Islet of Langerhans (tissue), 1 donor: ENCODE measurements at regions not wholly inside any gene's neighbourhood (a gene's known extent, or its start where the extent isn't known, plus 50 kb on each side); places are given as distances from the start of the nearest gene placed in this dataset.
"Not testable (repeated sequence)": the region's sequence is repeated elsewhere in the genome, so short reads cannot be mapped to it uniquely, and the experiment has no call there.

Experiments used
- FAIRE-seq: peaks from one replicate; lab custom pipeline; 2011; peaks lifted over from hg19 to GRCh38; lab: Jason Lieb, UNC

DNA sequence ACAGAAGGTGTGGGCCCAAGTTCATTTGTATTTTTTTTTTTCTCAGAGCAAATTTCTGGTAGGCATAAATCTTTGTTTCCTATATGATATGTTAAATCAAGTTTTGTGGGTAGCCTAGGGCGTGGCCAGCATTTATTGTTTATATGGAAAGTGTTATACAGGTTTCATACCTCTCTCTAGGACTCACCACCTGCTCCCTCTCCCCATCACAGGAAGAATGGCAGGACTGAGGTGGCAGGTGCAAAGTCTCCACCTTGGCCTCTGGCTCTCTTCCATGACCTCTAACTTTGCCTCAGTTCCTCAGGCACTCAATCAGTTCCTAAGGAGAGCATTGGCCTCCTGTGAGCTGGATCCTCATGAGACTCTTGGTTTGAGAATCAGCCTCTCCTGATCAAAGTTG lies 172.3 kb upstream of the TSC22D1 start:
- no peak for FAIRE-seq

DNA sequence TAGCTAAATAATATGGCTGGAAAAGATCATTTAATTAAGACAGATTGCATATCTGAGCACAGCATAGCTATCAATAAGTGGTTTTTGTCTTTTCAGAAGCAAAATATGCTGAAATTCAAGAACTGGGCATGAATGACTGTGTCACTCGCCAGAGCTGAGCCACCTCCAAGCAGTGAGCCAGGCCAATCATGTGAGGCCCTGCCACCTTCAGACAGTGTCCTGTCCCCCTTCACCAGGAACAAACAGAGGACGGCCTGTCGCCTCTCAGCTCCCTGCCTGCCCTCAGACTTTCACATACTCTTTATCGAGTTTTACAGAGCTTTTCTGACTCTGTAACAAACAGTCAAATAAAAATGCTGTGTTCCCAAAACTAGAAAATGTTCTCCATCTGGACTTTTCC lies 171.0 kb upstream of the TSC22D1 start:
- no peak for FAIRE-seq

DNA sequence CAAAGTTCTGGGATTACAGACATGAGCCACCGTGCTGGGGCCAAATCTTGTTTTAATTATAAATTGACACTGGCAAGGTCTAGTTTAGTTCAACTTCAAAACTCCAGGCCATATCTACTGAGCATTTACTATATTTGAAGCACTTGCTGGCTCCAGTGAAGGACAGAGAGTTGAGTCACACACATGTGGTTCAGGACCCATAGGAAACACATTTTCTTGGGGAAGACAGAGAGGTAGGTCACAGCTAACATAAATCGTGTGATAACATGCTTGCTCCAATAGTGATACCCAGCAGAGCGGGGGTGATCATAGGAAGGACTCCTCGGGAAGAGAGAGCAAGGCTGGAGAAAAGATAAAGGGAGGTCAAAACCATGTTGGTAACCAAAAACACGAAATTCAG lies 170.6 kb upstream of the TSC22D1 start:
- FAIRE-seq: no peak

DNA sequence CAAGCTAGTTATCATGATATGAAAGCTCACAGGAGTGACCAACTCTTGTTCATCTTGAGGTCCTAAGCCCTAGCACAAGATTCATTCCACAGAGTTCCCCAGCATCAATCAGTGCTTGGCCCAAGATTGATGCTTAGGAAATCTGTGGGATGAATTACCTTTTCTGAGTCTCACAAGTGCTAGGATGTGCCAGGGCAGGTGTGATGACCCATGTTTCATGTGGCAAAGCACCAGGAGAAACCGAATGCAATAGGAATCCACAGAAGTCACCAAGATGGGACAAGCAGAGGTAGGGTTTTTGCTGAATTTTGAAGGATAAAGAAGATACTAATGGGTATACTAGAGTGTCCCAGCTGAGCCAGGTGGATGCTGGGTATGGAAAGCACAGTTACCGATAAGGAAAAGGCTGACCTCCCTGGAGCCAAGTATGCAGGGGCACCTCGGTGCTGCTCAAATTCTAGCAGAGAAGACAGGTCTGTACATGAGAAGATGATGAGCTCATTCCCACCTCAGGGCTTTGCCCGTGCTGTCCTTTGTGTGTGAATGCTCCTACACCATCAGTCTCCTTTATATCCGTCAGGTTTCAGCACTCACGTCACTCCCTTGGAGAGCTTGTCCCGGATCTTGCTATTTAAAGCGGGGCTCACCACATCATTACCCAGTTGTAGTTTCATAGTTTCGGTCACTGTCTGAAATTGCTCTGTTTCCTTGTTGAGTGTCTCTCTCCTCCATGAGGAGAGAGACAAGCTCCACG lies 168.9 kb upstream of the TSC22D1 start:
- no peak for FAIRE-seq

DNA sequence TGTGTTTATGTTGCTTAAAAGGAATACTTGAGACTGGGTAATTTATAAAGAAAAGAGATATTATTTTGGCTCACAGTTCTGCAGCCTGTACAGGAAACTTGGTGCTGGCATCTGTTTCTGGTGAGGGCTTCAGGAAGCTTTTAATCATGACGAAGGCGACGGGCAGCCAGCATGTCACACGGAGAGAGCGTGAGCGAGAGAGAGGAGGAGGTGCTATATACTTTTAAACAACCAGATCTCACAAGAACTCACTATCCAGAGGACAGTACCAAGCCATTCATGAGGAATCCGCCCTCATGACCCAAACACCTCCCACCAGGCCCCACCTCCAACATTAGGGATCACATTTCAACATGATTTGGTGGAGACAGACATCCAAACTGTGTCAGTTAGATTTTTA lies 163.4 kb upstream of the TSC22D1 start:
- FAIRE-seq: no peak

DNA sequence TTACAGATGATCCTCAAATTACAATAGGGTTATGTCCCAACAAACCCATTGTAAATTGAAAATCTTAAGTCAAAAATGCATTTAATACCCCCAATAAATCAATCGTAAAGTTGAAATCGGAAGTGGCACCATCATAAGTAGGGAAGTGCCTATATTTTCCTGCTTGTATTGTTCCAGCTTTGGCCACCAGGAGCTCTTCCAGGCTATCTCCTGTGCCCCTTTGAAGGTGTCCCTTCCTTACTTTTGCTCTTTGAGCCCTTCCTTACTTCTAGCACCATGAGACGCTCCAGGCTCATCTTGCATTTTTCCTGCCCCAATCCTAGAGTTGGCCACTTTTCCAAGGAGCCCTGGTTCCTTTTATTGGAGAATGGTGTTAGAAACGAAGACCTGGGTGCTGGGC lies 163.0 kb upstream of the TSC22D1 start:
- FAIRE-seq: no peak

DNA sequence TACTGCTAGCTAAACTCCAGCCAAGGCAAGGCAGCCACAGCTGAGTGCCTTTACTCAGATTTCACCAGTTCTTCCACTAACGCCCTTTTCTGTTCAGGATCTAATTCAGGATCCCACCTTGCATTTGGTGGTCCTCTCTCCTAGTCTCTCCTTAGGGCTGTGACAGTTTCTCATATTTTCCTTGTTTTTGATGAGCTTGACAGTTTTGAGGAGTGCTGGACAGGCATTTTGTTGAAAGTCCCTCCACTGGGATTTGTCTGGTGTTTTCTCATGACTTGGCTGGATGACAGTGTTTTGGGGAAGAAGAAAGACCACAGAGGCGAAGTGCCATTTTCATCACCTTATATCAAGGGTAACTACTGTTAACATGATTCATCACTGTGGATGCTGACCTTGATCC lies 162.3 kb upstream of the TSC22D1 start:
- FAIRE-seq: no peak

DNA sequence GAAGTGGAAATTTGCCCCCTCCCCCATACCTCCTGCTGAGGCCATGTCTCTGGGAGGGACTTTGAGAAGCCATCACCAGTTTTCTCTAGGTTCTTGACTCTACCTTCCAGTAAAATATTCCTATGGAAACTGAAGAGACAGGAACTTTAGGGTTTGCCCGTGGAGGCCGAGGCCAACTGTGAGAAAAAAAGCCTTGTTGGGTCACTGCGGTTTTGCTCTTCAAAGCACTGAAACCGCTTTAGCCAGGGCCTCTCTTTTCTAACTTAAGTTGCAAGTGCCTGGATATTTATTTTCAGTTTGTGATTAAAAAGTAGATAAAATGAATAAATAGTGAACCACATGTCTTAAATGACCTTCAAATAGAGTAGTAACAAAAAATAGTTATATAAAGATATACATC lies 159.7 kb upstream of the TSC22D1 start:
- FAIRE-seq: no peak

DNA sequence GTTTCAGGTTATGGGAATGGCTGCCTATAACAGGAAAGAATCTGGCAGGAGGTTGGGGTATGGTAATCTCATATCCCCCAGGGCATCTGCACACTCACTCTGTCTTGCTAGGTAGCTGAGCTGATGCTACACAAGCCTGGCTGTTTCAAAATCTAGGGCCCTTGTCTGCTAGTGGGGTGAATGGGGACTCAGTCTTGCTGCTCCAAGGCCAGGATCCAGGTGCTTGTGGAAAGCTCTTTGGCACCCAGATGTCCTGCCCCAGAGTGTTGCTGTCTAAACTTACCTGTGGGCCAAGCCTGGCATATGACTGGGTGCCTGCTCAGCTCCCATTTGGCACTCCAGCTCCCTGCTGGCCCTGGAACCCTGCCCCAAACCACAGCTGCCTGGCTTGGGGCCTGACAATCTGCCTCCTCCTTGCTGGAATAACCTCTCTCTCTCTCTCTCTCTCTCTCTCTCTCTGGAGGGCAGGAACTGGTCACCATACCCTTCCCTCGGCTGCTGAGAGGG lies 158.1 kb upstream of the TSC22D1 start:
- FAIRE-seq: no peak

DNA sequence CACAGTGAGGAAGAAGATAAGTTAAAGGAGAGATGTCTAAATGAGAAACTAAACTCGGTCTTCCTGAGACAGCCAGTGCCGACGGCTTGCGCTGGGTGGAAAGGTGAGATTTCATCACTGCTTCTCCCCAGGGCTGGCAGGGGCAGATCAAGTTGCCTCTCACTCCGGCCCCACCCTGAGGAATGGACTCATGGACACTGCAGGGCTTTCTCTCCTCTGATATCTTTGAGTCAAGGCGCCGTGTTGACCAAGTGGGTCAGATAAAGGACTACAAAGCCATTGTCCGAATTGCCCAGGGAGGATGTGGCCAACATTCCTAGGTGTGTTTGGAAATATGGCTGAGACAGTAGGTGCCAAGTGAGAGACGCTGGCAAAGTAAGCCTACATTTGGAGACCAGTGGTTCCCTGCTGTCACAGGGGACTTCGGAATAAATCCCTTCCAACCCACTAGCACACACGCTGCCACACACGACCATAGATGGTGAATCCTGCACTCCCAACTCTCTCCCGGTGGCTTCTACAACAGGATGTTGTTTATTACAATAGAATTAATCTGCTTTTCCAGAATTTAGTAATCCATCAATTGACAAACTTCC lies 156.5 kb upstream of the TSC22D1 start:
- FAIRE-seq: no peak

DNA sequence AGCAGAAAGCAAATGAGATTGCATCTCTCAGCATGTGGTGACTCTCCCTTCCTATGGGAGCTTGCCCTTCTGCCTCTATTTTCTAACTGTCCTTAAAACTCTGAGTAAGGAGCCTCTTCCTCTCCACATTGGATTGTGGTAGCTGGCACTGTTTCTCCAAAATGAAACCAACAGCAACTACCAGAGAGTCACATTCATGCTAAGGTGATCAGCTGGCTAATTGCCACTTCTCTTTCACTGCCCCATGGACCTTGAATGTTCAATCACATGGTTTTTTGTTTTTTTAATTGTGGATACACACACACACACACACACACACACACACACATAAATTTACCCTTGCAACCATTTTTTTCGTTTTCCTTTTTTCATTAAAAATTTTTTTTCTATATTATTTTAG lies 154.7 kb upstream of the TSC22D1 start:
- FAIRE-seq: no peak

DNA sequence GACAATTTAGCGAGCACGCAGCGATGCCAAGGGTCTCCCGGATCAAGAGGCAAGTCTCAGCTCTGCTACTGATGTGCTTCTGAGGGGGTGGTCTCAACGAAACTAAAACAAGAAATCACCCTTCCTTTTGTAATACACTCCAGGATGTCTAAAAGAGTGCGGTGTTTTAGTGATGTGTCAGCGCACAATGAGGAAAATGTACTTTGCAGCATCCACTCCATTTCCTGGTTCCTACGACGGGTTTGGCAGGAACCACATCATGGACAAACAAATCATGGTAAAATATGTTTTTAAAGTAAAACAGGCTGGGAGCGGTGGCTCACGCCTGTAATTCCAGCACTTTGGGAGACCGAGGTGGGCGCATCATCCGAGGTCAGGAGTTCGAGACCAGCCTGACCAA lies 154.0 kb upstream of the TSC22D1 start:
- FAIRE-seq: no peak

DNA sequence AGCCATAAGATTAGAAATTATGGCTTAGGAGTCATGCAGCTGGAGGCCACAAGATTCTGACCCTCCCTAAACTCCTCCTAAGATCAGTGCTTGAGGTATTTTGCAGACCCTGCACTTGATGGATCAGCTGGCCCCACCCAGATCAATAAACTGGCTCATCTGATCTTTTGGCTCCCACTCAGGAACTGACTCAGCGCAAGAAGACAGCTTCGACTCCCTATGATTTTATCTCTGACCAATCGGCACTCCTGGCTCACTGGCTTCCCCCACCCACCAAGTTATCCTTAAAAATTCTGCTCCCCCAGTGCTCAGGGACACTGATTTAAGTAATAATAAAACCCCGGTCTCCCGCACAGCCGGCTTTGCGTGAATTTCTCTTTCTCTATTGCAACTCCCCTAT lies 151.5 kb upstream of the TSC22D1 start:
- FAIRE-seq: not testable (repeated sequence)

DNA sequence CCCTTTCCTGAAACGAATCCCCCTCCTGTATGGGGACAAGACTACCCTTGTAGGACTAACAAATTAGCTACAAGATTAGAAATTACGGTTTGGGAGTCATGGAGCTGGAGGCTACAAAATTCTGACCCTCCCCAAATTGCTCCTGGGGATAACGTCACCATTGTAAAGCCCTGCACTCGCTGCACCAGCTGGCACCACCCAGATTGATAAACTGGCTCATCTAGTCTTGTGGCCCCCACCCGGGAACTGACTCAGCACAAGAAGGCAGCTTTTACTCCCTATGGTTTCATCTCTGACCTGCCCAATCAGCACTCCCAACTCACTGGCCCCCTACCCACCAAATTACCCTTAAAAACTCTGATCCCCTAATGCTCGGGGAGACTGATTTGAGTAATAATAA lies 150.6 kb upstream of the TSC22D1 start:
- FAIRE-seq: no peak

DNA sequence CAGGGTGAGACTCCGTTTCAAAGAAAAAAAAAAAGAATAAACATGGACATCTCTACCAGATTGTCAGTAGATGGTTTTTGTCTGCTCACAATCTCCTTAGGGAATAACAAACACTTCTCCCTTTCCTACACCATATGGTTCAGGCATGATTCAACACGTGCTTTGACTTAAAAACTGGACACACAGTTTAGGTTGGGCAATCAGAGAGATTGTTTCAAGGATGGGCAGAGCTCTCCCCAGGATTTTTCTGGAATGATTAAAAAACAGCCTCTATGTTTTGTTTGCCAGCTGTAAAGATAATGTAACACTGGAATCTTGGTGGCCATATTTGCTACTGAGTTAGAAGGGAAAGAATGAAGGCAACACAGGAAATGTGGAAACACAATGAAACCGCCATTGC lies 150.1 kb upstream of the TSC22D1 start:
- no peak for FAIRE-seq

DNA sequence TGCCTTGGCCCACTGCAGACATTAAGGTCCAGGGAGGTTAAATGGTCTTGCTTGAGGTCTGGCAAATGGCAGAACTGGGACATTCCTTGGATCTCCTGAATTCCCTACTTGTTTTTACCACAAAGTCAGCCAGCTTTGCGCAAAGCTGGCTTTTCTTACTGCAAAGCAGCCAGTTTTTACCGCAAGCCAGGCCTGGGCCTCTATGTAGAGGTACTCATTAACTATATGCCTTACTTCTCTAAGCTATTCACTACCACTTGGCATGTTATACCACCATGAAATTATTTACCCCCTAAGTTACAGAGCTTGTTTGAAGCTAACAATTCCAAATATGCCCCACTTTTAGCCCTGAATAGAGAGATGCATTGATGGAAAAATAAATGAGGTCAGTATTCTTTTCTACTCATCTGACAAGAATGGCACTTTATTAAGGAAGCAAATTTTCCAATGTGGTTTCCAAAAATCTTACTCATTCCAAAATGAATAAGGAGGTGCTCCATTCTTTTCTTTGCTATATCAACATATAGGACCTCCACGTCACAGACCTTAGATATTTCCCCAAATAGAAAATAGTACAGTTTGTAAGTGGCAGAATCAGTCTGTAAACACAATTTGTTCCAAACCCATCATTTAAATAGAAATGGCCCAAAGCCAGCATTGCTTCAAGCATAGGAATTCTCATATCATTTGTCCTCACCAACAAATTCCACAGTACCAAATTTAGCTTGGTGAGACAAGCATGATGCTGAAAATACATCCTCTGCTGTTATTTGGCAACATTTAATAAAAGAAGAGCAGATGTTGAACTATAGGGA lies 143.9 kb upstream of the TSC22D1 start:
- FAIRE-seq: no peak

DNA sequence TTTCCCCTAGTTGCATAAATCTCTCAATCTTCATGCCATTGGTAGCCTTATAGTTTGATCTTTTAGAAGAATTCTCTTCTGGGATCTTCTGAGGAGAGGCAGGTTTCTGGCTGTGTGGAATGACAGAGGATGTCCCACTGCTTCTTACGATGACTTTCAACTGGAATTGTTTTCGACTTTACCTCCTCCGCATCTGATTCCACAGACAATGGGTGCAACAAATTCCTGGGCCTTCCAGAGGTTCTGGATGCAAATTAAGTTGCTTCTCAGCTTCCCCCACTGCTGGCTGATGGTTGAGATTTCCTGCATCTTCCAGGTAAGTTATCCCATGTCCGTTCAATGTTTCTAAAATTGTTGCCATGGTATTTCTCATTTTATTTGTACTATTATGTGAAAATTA lies 142.3 kb upstream of the TSC22D1 start:
- FAIRE-seq: no peak

DNA sequence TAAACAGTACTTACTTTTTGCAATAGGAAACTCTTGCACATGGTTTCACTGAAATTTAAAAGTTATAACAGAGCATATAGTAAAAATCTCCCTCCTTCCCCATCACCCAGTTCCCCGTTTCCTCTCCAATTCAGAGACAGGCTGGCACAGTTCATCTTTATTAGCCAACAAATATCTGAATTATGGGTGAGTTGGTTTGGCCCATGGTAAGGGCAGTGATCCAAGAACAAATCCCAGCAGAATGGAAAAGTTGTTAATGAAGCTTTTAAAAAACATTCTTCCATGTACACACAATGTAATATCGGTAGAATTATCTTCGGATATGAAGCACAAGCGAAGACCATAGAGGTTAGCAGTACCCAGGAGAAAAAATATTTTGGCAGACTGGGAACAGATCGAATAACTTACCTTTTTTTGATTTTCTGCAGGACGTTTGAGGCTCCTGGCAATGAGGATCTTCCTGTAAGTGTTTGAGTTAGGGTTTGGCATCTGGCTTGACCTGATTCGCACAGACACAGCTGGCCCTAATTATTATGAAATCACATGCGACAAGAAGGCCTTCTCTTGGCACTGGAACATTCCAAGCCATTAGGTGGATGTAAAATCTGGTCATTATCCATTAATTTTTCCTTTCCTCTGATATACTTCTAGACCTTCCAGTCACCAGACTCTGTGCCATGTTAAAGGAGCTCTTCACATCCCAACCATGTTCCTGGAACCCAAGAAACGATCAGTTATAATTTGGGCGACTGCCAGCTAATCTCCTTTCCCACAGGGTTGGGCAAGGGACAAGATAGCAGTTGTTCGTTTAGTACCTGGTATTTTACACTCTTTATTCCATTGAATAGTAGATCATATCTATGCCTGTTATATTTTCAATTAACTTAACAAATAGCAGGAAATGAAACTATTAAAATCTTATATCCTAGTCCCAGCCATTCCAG lies 139.4 kb upstream of the TSC22D1 start:
- no peak for FAIRE-seq

DNA sequence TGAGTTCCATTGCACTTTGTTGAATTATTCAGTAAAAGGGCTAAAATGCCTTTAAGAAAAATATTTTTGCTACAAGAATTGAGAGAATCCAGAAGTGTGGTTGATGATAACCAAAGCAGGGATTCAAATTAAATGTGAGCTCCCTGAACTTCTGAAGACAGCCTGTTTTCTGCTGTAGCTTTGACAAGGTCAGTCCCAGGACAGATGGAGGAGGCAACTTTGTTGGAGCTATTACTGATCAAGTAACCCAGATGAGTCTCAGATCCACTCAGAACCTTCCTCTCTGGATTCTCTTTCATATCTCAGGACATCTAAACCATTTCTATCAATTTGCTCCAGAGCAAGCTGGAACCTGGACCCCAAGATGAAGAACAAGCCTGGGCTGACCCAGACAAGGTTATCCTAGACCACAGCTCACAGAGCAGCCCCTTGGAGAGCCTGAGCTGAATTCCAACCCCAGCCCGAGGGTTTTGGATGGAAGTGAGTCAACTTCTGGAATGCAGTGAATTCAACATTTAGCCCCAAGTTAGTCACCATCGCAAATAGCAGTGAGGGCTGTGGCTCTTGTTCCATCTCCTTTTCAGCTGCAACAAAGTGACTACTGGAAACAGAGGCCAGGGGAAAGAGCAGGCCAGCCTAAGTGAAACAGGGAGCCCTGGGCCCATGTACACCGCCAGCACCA lies 137.8 kb upstream of the TSC22D1 start:
- no peak for FAIRE-seq

DNA sequence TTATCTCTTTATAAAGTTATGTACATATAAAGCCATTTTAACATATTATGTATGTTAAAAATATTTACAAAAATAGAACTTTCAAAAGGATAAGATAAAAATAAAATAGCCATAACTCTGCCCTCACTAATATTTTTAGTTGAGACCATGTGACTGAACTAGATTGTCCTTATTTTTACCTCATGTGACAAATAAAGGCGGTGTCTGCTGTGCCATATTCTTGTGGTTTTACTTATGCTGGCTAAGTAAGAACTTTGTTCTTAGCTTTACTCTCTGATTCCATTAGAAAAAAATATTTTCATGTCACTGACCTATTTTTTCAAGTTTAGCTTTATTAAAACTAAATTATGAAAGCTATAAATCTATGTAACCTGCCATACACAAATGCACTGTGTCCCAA lies 135.6 kb upstream of the TSC22D1 start:
- FAIRE-seq: no peak

DNA sequence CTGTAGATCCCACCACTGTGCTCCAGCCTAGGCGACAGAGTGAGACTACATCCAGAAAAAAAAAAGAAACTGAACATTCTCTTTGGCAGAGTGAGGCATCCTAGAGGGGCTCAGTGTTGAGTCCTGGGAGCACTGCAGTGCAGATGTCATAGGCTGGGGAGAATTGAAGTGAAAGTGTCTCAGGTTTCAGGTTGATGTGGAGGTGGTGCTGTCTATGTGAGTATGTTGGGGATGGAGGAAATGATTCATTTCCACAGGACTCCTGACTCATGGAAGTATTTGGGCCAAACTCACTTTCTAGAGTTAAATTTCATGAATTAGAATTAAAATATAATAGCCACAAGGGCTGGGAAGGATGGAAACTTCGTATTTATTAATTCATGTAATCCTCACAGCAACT lies 134.4 kb upstream of the TSC22D1 start:
- no peak for FAIRE-seq

DNA sequence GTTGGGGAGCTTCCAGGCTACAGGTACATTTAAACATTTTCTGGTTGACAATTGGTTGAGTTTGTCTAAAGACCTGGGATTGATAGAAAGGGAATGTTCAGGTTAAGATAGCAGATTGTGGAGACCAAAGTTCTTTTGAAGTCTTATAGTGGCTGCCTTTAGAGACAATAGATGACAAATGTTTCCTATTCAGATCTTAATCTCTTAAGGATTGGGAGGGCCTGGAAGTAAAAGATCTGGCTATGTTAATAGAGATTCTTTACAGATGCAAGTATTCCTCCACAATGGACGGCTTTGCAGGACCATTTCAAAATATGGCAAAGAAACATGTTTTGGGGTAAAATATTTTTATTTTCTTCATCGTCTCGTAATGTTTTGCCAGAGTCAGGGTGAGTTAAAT lies 128.7 kb upstream of the TSC22D1 start:
- not testable (repeated sequence) for FAIRE-seq
